Glutamatergic neuron (in vitro differentiated cells): ENCODE measurements at regions not wholly inside any gene's neighbourhood (a gene's known extent, or its start where the extent isn't known, plus 50 kb on each side); places are given as distances from the start of the nearest gene placed in this dataset.

Source experiments
- DNase-seq: peaks from one replicate; pipeline ENCODE4 v3.0.0; 2022
- H3K27ac Mint-ChIP-seq: one replicate; pipeline ENCODE4 v1.8.0; 2020; ENCODE audit warnings: mild to moderate bottlenecking, mixed read lengths, inconsistent platforms; ENCODE audit not compliant: unreplicated experiment
- H3K27me3 Mint-ChIP-seq: one replicate; pipeline ENCODE4 v1.8.0; 2020; ENCODE audit warnings: mild to moderate bottlenecking, moderate library complexity, mixed read lengths, inconsistent platforms; ENCODE audit not compliant: unreplicated experiment
- H3K36me3 Mint-ChIP-seq: one replicate; pipeline ENCODE4 v1.8.0; 2020; ENCODE audit warnings: mild to moderate bottlenecking, mixed read lengths, inconsistent platforms; ENCODE audit not compliant: unreplicated experiment
- H3K4me1 Mint-ChIP-seq: one replicate; pipeline ENCODE4 v1.8.0; 2020; ENCODE audit warnings: mild to moderate bottlenecking, low read depth, mixed read lengths, inconsistent platforms; ENCODE audit not compliant: unreplicated experiment
- H3K4me3 Mint-ChIP-seq: one replicate; pipeline ENCODE4 v1.8.0; 2020; ENCODE audit warnings: mild to moderate bottlenecking, mixed read lengths, inconsistent platforms; ENCODE audit not compliant: unreplicated experiment
- H3K9me3 Mint-ChIP-seq: one replicate; pipeline ENCODE4 v1.8.0; 2020; ENCODE audit warnings: mild to moderate bottlenecking, moderate library complexity, mixed read lengths, inconsistent platforms; ENCODE audit not compliant: unreplicated experiment
- CTCF ChIP-seq: fragments of 200-600 bp; sonication (generic); IDR thresholded peaks from one replicate; pipeline ENCODE4 v1.5.0; 2021; ENCODE audit not compliant: partially characterized antibody, unreplicated experiment

GRCh38 chr13:68627379-68627778 lies 1397.2 kb upstream of the PCDH9 start:
- Mint-ChIP-seq H3K9me3 (no peaks in the 10 kb centered on the region), H3K27ac (no peak overlapping the region), H3K27me3 (no peaks in the 10 kb centered on the region), H3K4me3 (no peak overlapping the region), H3K4me1 (no peaks in the 10 kb centered on the region), H3K36me3 (no peaks in the 10 kb centered on the region)
- no peak for DNase-seq
- no peak for TF ChIP-seq CTCF

GRCh38 chr13:68616600-68617222 lies 1386.6 kb upstream of the PCDH9 start:
- no peaks in the 10 kb centered on the region for H3K4me1 Mint-ChIP-seq
- no peak for DNase-seq
- no peak for TF ChIP-seq CTCF
- H3K36me3 Mint-ChIP-seq = peaks cover 5% of the 10 kb centered on the region
- H3K4me3 Mint-ChIP-seq = no peak overlapping the region
- no peaks in the 10 kb centered on the region for H3K27me3 Mint-ChIP-seq
- H3K27ac Mint-ChIP-seq = no peak overlapping the region
- no peaks in the 10 kb centered on the region for H3K9me3 Mint-ChIP-seq

- no peak overlapping the region for H3K4me3 Mint-ChIP-seq
- H3K36me3 Mint-ChIP-seq = no peaks in the 10 kb centered on the region
- no peaks in the 10 kb centered on the region for H3K9me3 Mint-ChIP-seq
- H3K27me3 Mint-ChIP-seq = no peaks in the 10 kb centered on the region
- no peak for TF ChIP-seq CTCF
- no peaks in the 10 kb centered on the region for H3K4me1 Mint-ChIP-seq
- no peak for DNase-seq
- no peak overlapping the region for H3K27ac Mint-ChIP-seq
Measured at GRCh38 chr13:68609661-68610060, 1379.5 kb upstream of the PCDH9 start.

- Mint-ChIP-seq H3K9me3 (no peaks in the 10 kb centered on the region), H3K36me3 (no peaks in the 10 kb centered on the region), H3K4me1 (no peaks in the 10 kb centered on the region), H3K27me3 (no peaks in the 10 kb centered on the region), H3K4me3 (no peak overlapping the region), H3K27ac (no peak overlapping the region)
- no peak for TF ChIP-seq CTCF
- no peak for DNase-seq
Measured at GRCh38 chr13:68608147-68608546, 1378.0 kb upstream of the PCDH9 start.

GRCh38 chr13:68597641-68598040 lies 1367.5 kb upstream of the PCDH9 start:
- Mint-ChIP-seq H3K4me3 (no peak overlapping the region), H3K9me3 (no peaks in the 10 kb centered on the region), H3K27me3 (peaks cover 1% of the 10 kb centered on the region)

More at GRCh38 chr13:68597641-68598040, 1367.5 kb upstream of the PCDH9 start:
- Mint-ChIP-seq H3K36me3 (no peaks in the 10 kb centered on the region), H3K4me1 (no peaks in the 10 kb centered on the region), H3K27ac (no peak overlapping the region)
- no peak for DNase-seq
- no peak for TF ChIP-seq CTCF
